ENCODE measurements at regions not wholly inside any gene's neighbourhood (a gene's known extent, or its start where the extent isn't known, plus 50 kb on each side); places are given as distances from the start of the nearest gene placed in this dataset.

- TF ChIP-seq, protein P1, sequence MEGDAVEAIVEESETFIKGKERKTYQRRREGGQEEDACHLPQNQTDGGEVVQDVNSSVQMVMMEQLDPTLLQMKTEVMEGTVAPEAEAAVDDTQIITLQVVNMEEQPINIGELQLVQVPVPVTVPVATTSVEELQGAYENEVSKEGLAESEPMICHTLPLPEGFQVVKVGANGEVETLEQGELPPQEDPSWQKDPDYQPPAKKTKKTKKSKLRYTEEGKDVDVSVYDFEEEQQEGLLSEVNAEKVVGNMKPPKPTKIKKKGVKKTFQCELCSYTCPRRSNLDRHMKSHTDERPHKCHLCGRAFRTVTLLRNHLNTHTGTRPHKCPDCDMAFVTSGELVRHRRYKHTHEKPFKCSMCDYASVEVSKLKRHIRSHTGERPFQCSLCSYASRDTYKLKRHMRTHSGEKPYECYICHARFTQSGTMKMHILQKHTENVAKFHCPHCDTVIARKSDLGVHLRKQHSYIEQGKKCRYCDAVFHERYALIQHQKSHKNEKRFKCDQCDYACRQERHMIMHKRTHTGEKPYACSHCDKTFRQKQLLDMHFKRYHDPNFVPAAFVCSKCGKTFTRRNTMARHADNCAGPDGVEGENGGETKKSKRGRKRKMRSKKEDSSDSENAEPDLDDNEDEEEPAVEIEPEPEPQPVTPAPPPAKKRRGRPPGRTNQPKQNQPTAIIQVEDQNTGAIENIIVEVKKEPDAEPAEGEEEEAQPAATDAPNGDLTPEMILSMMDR (IDR thresholded peaks at IDR 0.05; ENCODE audit: low read length), result no peak
- no peak for TF ChIP-seq EZH2 (IDR thresholded peaks at IDR 0.05; ENCODE audit: borderline replicate concordance, low read length)
Measured at GRCh38 chr13:40362502-40362901, 303.9 kb downstream of the FOXO1 start.
